K562 (cell line): ENCODE measurements at regions not wholly inside any gene's neighbourhood (a gene's known extent, or its start where the extent isn't known, plus 50 kb on each side); places are given as distances from the start of the nearest gene placed in this dataset.
A peak's percentile ranks its signal among the peaks of the same experiment; 100 is the strongest.

ENCODE experiments used
- MAFG ChIP-seq: fragments of 450-650 bp; conservative IDR thresholded peaks from 2 replicates; pipeline ENCODE4 v1.6.1; 2016; ENCODE audit warnings: missing genetic modification characterization, missing compliant biosample characterization
- MAFK ChIP-seq: IDR thresholded peaks from 2 replicates; pipeline ENCODE4 v1.6.1; 2011; ENCODE audit warnings: low read length, improper control_type of control experiment
- NCOA6 ChIP-seq: fragments of 450-650 bp; IDR thresholded peaks from 2 replicates; pipeline ENCODE4 v1.6.1; 2017; ENCODE audit warnings: mild to moderate bottlenecking
- PKNOX1 ChIP-seq: fragments of 450-650 bp; IDR thresholded peaks from 2 replicates; pipeline ENCODE4 v1.6.1; 2016
- ZBTB11 ChIP-seq, 3 experiments: fragments of 200-800 bp in 1 of 3; fragments of 250-450 bp in 1 of 3; fragments of 450-650 bp in 1 of 3; sonication (Bioruptor Pico) in 1 of 3; sonication (Bioruptor generic) in 1 of 3; formaldehyde crosslinking in 1 of 3; IDR thresholded peaks; 2 replicates each; pipeline versions ENCODE4 v1.6.1 to v1.8.0; 2016 to 2022; ENCODE audit warnings: mild to moderate bottlenecking in 2 of 3, missing genetic modification characterization in 2 of 3, missing compliant biosample characterization in 1 of 3, moderate library complexity in 1 of 3
- ZBTB8A ChIP-seq: fragments of 450-650 bp; IDR thresholded peaks from 2 replicates; pipeline ENCODE4 v1.6.1; 2018; ENCODE audit warnings: mild to moderate bottlenecking, moderate library complexity; ENCODE audit not compliant: partially characterized antibody
- ZNF146 ChIP-seq: IDR thresholded peaks from one replicate; pipeline ENCODE4 v1.6.1; 2018; ENCODE audit warnings: missing compliant biosample characterization; ENCODE audit not compliant: unreplicated experiment
- ZNF232 ChIP-seq: sonication (generic); formaldehyde crosslinking; IDR thresholded peaks from 2 replicates; pipeline ENCODE4 v1.8.0; 2022; ENCODE audit warnings: mild to moderate bottlenecking, missing genetic modification reagents
- ZNF512 ChIP-seq: IDR thresholded peaks from 2 replicates; pipeline ENCODE4 v1.6.1; 2016; ENCODE audit warnings: missing genetic modification characterization, missing compliant biosample characterization
- ZNF764 ChIP-seq: fragments of 250-450 bp; sonication (Bioruptor Pico); IDR thresholded peaks from 2 replicates; pipeline ENCODE4 v1.4.0; 2020; ENCODE audit warnings: low read depth, mild to moderate bottlenecking, moderate library complexity

GRCh38 chr2:172297531-172297930 lies 129.9 kb upstream of the ITGA6 start (continued):
- TF ChIP-seq ZNF764 (CRISPR knock-in tag) (no peak), ZBTB8A (no peak), MAFG (peak; percentile 59), ZNF512 (tag) (no peak), NCOA6 (no peak), PKNOX1 (no peak), ZNF146 (CRISPR knock-in tag) (no peak), ZNF232 (CRISPR knock-in tag) (no peak), MAFK (peak; percentile 49), ZBTB11 (CRISPR knock-in tag; IDR thresholded peaks at IDR 0.05) (no peak)
